ENCODE measurements at regions not wholly inside any gene's neighbourhood (a gene's known extent, or its start where the extent isn't known, plus 50 kb on each side); places are given as distances from the start of the nearest gene placed in this dataset.
A peak's percentile ranks its signal among the peaks of the same experiment; 100 is the strongest.
"Not testable (repeated sequence)": the region's sequence is repeated elsewhere in the genome, so short reads cannot be mapped to it uniquely, and the experiment has no call there.

GRCh38 chr3:159047361-159047760 lies 245.5 kb downstream of the MFSD1 start:
- DNase-seq (ENCODE audit: low spot score), result no peak

DNA sequence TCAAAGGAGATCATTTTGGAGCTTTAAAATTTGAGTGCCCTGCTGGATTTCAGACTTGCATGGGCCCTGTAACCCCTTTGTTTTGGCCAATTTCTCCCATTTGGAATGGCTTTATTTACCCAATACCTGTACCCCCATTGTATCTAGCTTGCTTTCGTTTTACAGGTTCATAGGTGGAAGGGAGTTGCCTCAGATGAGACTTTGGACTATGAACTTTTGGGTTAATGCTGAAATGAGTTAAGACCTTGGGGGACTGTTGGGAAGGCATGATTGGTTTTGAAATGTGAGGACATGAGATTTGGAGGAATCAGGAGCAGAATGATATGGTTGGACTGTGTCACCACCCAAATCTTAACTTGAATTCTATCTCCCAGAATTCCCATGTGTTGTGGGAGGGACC lies 250.6 kb downstream of the MFSD1 start:
- not testable (repeated sequence) for DNase-seq (ENCODE audit: low spot score)

GRCh38 chr3:159057621-159058020 lies 255.8 kb downstream of the MFSD1 start:
- no peak for DNase-seq (ENCODE audit: low spot score)

DNA sequence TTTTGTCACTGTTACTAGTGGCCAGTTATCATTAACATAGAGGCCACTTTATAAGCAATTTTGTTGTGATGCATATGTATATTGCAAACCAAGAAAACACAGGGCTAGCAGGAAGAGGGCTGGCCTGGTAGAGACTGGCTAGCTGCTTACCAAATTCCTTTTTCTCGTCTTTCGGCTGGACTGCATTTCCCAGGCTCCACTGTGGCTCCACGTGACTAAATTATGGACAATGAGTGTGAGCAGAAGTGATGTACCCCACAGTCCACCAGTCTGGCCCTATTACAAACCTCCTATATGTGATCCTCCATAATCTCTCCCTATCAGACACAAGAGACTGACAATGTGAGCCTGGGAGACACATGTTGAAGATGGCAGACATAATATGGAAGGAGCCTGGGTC lies 257.0 kb downstream of the MFSD1 start:
- DNase-seq (ENCODE audit: low spot score), result no peak

DNA sequence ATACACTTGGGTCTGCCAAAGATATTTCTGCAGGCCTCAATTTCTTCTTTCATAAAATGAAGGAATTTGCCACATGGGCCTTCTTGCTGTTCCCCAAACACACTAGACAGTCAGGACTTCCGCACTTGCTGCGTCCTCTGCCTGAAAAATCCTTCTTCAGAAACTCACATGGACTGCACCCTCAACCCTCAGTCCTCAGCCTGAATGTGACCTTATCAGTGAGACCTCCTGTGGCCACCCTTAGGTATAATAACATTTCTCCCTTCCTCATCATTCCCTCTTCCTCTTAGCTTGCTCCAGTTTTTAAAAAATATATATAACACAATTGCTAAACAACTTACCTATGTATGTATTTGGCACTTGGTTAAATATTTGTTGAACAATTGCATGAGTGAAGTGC lies 257.5 kb downstream of the MFSD1 start:
- DNase-seq (ENCODE audit: low spot score), result no peak

DNA sequence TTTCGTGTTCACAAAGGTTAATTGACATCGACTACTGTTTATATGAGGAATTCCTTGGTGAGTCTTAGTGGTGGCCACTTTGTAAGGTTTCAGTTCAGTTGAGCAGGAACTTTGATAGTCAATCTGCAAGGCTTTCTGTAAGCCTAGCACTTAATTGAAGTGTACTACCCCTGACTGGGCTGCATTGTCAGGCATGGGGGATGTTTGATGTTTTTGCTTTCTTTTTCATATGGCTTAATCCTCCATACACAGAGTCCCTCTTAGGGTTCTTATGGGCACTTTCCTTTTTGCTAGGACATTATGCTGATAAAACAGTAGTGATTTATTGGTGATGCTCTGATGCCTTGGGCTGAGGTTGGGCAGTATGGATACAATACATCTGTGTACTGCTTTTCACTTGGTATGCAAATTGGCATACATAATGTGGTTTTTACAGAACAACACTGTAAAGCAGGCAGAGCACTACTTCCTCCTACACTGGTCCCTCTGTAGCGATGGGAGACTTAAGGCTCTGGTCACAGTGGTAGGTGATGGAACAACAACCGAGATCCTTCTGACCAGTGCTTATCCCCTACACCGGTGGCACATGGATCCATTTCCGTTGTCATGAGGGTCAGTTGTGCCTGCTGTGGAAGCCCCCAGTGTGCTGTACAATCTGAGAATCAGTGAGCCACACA lies 261.0 kb downstream of the MFSD1 start:
- no peak for DNase-seq (ENCODE audit: low spot score)

DNA sequence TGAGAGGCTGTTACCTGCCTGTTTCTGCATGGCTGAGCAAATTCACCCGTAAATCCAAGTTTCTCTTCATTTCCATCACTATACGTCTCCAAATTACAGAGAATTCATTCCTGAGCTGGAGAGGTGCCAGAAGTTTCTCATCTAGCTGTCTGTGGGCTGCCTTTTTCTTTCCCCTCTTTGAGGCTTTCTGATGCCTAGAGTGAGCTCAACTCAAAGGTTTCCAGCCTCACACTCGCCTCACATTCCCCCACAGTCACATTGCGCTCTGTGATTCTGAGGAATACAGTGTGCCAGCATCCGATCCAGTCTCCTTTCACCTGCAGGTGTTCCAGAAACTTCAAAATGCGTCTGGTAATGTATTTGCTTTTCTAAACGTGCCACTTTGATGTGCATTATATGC lies 267.2 kb downstream of the MFSD1 start, which contains the start of gene IQCJ:
IQCJ (plus strand) TSS at position 229 of the 400 bp plus-strand sequence.
- no peak for DNase-seq (ENCODE audit: low spot score)

GRCh38 chr3:159069866-159070425 lies 268.1 kb downstream of the MFSD1 start:
- no peak for DNase-seq (ENCODE audit: low spot score)

DNA sequence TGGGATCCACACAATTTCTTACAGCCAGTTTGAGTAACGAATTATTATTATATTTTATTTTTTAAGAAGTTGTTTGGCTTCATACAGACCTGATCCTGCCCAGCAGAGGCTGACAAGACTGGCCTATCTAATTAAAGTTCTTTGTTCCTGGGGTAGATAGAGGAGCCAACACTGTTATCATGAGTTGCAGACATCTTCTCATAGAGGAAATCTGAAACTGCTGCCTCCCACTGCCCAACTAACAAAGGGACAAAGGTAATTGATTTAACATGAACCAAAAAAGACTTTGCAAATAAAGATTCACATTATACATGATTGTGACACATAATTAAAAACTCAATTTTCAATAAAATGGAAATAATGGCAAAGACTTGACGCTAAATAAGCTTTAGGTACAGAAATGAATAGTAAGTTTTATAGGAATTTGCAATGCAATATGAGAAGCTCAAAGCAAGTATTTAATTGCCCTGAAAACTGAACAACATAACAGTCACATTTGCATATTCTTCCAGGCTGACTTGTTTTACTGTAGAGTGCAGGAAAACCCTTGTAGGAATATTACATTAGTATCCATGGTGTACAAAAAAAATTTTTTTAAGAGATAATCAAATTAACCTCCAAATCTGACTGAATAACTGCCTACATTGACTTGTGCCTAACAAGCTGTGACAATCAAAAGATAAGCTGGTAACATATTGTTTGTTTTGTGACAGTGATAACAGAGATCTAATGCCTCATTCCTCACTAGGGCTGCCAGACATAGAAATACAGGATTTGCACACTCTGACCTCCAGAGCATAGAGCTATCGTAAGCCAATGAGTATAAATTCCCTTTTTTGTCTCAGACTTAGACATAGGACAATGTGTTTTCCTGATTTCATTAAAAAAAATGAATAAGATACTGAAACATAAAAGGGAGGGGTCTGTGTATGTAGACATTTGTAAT lies 273.2 kb downstream of the MFSD1 start:
- DNase-seq (ENCODE audit: low spot score), result no peak

DNA sequence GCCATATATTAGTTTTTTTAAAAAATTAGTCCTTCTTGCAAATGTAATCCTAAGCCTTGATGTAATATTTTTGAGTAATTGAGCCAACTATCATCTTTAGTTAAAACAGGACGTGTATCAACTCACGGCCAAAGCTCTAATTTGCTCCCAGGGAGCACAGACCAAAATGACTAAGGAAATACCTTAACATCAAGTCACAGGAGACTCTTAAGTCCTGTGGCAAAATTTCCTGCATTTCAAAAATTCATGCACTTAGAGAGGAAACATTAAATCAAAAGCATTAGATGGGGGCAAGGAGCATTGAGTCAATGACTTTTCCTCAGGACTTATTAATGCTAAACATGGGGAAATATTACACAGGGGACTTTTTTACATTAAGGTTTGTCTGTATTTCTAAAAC lies 276.0 kb downstream of the MFSD1 start:
- peak; percentile 15 for DNase-seq (ENCODE audit: low spot score)

DNA sequence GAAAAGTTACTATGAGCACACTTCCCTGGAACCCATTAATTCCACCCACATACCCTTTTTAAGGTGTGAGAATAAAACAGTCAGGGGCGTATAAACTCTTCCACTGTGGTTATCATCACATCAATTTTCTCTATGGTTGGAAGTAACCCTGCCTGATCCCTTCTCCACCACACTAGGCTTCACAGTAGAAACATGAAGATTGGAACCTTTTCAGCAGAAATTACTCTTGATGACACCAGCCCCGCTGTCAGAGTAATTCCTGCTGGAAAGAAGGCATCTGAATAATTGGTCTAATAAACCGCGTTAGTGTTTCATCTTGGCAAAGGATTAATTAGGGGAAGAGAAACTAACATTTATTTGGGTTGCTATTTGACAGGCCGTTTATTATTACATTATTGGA lies 278.4 kb downstream of the MFSD1 start:
- DNase-seq (ENCODE audit: low spot score), result no peak

DNA sequence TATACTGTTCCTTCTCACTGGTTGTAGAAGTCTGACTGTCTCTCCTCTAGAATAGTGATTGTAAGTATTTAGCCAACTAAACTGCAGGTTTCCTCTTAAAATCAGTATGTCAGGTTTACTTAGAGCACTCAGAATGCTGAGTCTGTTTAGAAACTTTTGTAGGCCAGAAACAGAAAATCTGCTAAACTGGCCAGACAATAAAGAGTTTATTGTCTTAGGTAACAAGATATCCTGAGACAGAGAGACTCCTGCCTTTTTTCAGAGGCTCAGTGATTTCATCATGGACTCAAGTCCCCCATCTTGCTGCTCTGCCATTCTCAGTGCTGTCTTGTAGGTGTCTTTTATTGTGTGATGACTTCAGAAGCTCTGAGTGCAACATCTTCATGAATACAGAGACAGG lies 279.0 kb downstream of the MFSD1 start:
- DNase-seq (ENCODE audit: low spot score), result no peak

DNA sequence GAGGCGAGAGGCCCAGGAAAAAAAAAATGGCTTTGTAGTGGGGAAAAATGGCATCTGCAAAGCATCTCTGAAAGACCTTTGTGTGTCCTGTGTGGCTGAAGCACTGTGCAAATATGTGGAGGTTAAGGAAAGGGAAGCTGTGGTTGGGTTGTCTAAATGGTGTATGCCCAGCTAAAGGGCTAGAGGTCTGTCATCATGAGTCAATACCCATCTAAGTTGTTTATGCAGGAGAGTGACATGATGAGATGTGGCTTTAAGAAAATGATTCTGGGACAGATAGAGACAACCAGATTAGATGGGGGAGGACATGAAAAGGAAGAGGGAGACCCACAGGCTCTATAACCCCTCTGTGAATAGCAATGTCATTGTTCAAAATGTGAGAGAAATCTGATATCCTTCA lies 280.7 kb downstream of the MFSD1 start:
- DNase-seq (ENCODE audit: low spot score), result peak; percentile 24

DNA sequence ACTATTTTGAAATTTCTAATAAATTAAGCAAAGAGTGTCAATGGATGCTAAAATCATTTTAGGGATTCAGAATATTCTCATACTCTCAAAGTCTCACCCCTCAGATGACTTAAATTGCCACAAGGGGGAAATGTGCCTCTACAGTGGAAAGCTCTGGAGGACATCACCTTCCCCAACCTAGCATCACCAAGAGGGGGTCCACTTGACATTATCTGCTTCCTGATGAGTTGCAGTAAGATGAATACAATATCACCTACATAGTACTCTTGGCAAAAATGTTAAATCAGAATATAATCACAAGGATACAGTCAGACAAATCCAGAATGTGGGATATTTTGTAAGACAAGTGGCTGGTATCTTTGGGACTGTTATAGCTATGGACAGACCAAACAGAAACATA lies 290.1 kb downstream of the MFSD1 start:
- DNase-seq (ENCODE audit: low spot score), result no peak

DNA sequence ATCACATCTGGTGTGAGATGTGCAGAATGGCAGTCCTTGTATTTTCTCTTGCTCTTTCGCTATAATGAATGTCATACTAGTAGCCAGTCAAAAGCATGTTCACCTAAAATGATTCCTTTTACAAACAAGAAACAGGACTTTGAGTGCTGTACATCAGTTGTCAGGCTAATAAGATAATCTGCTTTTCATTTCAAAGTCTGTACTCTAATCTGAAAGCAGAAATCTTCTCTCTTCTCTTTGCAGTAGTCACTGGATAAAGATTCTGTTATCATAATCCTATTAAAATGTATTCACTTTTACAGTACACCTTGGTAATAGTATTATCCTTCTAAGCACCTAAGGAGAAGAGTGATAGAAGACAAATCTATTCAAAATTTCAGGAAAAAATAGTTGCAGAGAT lies 300.1 kb downstream of the MFSD1 start:
- no peak for DNase-seq (ENCODE audit: low spot score)

DNA sequence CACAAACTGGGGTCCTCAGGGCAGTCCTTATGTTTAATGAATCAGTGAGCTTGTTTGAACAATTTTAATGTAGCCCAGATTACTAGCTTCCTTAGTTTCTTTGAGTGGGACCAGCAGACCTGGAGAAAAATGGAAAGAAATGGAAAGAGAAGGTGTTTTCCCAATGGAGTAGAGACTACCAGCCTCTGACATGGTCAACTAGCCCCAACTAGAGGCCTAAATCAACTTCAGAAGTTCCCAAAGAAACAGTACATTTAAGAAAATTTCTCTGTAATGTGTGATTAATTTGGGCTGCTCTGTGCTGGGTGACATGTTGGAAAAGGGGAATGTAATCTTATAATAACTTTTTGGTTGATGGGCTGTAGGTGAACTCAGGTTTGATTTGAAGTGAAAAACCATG lies 310.9 kb downstream of the MFSD1 start:
- no peak for DNase-seq (ENCODE audit: low spot score)

DNA sequence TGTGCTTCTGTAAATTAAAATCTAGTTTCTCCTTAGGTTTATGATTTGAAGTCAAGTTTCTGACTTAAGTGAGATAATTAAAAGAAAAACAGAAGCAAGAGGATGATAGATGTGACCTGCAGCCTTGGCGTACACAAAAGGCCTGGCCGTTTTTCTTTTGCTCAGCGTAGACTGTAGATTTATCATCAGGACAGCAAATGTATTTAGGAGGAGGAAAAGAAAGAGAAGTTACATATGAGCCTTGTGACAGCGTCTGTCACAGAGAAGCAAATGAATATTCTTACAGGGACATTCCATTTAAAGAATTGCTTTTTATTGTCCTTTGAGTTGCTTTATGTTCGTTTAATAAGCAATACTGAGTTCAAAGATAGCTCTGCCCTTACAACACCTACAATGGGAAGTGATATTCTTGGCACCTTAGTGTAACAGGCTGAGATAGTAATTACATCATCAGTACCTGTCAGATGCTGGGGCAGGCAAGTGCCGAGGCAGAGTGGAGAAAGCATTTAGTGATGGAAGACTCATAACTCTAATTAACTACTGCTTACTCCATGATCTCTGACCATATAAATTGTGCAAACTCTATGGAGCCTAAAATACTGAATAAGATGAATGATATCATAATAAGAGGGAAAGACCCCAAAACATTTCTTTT lies 311.5 kb downstream of the MFSD1 start:
- DNase-seq (ENCODE audit: low spot score), result no peak

DNA sequence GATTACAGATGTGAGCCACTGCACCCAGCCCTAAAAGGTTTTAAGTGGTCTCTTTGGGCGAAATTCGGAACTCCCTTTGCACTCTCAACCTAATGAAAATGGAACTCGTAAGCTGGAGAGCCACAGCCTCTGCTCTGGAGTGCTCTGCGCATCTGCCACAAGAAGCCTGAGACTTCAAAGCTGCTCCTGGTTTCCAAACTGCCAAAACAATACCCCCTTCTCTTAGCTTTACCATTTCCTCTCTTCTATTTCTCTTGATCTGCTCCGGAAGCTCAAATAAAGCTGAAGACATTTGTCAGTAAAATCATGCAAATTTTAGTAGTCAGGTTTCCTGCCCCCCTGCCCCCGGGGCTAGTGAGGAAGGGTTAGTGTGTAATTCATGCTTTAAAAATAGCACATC lies 312.7 kb downstream of the MFSD1 start:
- DNase-seq (ENCODE audit: low spot score), result no peak

DNA sequence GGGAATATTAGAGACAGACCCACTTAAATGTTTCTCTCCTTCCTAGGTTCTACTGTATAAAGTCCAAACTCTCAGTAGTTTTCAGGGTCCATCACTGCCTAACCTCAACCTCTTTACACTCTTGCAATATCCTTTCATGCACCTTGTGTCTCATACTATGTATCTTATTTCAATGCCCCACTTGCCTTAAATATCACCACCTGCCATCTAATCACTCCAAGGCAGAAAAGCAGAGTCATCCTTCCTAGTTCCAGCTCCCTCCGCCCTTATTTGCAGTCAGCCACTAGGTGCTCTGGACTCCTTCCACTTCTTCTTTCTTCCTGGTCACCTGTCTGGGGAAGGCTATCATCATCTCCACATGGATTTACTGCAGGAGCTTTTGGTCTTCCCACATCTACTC lies 322.0 kb downstream of the MFSD1 start:
- no peak for DNase-seq (ENCODE audit: low spot score)

GRCh38 chr3:159126261-159127020 lies 324.6 kb downstream of the MFSD1 start:
- DNase-seq (ENCODE audit: low spot score), result no peak

- DNase-seq (ENCODE audit: low spot score), result no peak
These were observed 325.2 kb downstream of the MFSD1 start for GRCh38 chr3:159127021-159127392.

- DNase-seq (ENCODE audit: low spot score), result no peak
These were observed 326.8 kb downstream of the MFSD1 start for GRCh38 chr3:159128628-159129027.
